ENCODE measurements at regions not wholly inside any gene's neighbourhood (a gene's known extent, or its start where the extent isn't known, plus 50 kb on each side); places are given as distances from the start of the nearest gene placed in this dataset.
A peak's percentile ranks its signal among the peaks of the same experiment; 100 is the strongest.

DNA sequence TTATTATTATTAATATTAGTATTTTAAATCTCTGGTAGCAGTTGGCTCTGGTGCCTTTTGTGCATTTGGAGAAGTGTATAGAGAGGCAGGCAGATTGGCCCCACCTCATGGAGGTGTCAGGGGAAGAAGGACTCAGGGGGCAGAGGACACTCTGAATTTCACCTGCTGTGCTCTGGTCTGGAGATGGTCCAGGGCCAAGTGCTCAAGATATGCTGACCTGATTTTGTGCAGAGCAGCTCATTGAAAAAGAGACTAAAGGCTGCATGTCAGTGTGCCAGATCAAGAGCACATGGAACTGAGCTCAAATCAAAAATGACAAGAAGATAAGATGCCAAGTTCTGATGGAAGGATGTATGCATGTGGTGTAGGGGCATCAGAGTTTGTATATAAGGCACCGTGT lies 323.6 kb upstream of the TNP1 start:
- H3K9ac ChIP-seq (ENCODE audit: control insufficient read depth, extremely low read depth, insufficient read depth, low read length), result no peak overlapping the region
- no peaks in the 10 kb centered on the region for H3K27me3 ChIP-seq (ENCODE audit: control insufficient read depth, extremely low read depth, insufficient read depth, low read length)
- TF ChIP-seq EZH2 (IDR thresholded peaks at IDR 0.05; ENCODE audit: low read length), result no peak
- TF ChIP-seq, protein P1, sequence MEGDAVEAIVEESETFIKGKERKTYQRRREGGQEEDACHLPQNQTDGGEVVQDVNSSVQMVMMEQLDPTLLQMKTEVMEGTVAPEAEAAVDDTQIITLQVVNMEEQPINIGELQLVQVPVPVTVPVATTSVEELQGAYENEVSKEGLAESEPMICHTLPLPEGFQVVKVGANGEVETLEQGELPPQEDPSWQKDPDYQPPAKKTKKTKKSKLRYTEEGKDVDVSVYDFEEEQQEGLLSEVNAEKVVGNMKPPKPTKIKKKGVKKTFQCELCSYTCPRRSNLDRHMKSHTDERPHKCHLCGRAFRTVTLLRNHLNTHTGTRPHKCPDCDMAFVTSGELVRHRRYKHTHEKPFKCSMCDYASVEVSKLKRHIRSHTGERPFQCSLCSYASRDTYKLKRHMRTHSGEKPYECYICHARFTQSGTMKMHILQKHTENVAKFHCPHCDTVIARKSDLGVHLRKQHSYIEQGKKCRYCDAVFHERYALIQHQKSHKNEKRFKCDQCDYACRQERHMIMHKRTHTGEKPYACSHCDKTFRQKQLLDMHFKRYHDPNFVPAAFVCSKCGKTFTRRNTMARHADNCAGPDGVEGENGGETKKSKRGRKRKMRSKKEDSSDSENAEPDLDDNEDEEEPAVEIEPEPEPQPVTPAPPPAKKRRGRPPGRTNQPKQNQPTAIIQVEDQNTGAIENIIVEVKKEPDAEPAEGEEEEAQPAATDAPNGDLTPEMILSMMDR (optimal IDR thresholded peaks at IDR 0.05 in 1 of 3, IDR thresholded peaks at IDR 0.05 in 1 of 3, conservative IDR thresholded peaks at IDR 0.05 in 1 of 3; ENCODE audit: extremely low read depth in 1 of 3, insufficient read depth in 2 of 3, low read length in 3 of 3), result no peak
- no peak for FAIRE-seq
- dilution Hi-C loops (cut with MboI; ENCODE audit: extremely low pct_ligation_motif_present, low sequenced_read_pairs), result no loop called here
- H3K4me2 ChIP-seq (ENCODE audit: control insufficient read depth, extremely low read depth, insufficient read depth, low read depth, low read length), result no peak overlapping the region
- no peaks in the 10 kb centered on the region for H3K9me1 ChIP-seq (ENCODE audit: control insufficient read depth, extremely low read depth, insufficient read depth, low read length)
- no peak for DNase-seq (ENCODE audit: low read depth, low spot score)
- H3K9me3 ChIP-seq (ENCODE audit: control insufficient read depth, low read depth, low read length), result no peaks in the 10 kb centered on the region
- H3K27ac ChIP-seq (ENCODE audit: control insufficient read depth, insufficient read depth, low read length), result no peak overlapping the region
- no peaks in the 10 kb centered on the region for H4K20me1 ChIP-seq (ENCODE audit: control insufficient read depth, extremely low read depth, insufficient read depth, low read length)
- H3K79me2 ChIP-seq (ENCODE audit: control insufficient read depth, insufficient read depth, low read length), result no peaks in the 10 kb centered on the region
- no peak overlapping the region for H3K4me3 ChIP-seq (ENCODE audit: control insufficient read depth in 2 of 3, extremely low read depth in 1 of 3, insufficient read depth in 2 of 3, low read depth in 1 of 3, low read length in 3 of 3)
- H3K4me1 ChIP-seq (ENCODE audit: control insufficient read depth, extremely low read depth, insufficient read depth, low read length), result no peaks in the 10 kb centered on the region
- H3K36me3 ChIP-seq (ENCODE audit: control insufficient read depth in 2 of 2, extremely low read depth in 1 of 2, insufficient read depth in 2 of 2, low read length in 2 of 2), result no peaks in the 10 kb centered on the region
- H2AFZ ChIP-seq (ENCODE audit: control insufficient read depth, low read length), result no peak overlapping the region

DNA sequence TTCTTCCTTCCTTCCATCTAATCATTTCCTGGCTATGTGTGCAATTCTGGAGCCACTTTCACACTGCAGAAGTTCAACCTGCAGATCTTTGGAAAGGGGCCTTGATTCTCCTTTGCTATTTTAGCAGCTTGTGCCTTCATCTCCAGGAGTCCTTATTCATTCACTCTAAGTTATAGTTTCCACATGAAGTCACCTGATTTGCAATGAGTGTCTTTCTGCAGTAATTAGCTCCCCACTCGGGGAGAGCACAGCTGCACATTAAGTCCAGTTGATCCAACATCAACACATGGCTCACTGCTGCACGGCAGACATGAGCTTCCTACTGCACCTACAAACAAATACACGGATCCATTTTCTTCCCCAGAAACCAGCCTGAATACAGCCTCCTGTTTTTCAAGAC lies 323.1 kb upstream of the TNP1 start:
- Histone ChIP-seq H3K36me3 (ENCODE audit: control insufficient read depth in 2 of 2, extremely low read depth in 1 of 2, insufficient read depth in 2 of 2, low read length in 2 of 2) (no peaks in the 10 kb centered on the region), H2AFZ (ENCODE audit: control insufficient read depth, low read length) (no peak overlapping the region), H4K20me1 (ENCODE audit: control insufficient read depth, extremely low read depth, insufficient read depth, low read length) (no peaks in the 10 kb centered on the region), H3K27ac (ENCODE audit: control insufficient read depth, insufficient read depth, low read length) (no peak overlapping the region), H3K4me1 (ENCODE audit: control insufficient read depth, extremely low read depth, insufficient read depth, low read length) (no peaks in the 10 kb centered on the region), H3K4me2 (ENCODE audit: control insufficient read depth, extremely low read depth, insufficient read depth, low read depth, low read length) (no peak overlapping the region), H3K27me3 (ENCODE audit: control insufficient read depth, extremely low read depth, insufficient read depth, low read length) (no peaks in the 10 kb centered on the region), H3K9me3 (ENCODE audit: control insufficient read depth, low read depth, low read length) (no peaks in the 10 kb centered on the region), H3K9ac (ENCODE audit: control insufficient read depth, extremely low read depth, insufficient read depth, low read length) (no peak overlapping the region), H3K4me3 (ENCODE audit: control insufficient read depth in 2 of 3, extremely low read depth in 1 of 3, insufficient read depth in 2 of 3, low read depth in 1 of 3, low read length in 3 of 3) (no peak overlapping the region), H3K9me1 (ENCODE audit: control insufficient read depth, extremely low read depth, insufficient read depth, low read length) (no peaks in the 10 kb centered on the region), H3K79me2 (ENCODE audit: control insufficient read depth, insufficient read depth, low read length) (no peaks in the 10 kb centered on the region)
- dilution Hi-C loops (cut with MboI; ENCODE audit: extremely low pct_ligation_motif_present, low sequenced_read_pairs), result no loop called here
- FAIRE-seq, result peak; percentile 32
- DNase-seq (ENCODE audit: low read depth, low spot score), result no peak
- no peak for TF ChIP-seq EZH2 (IDR thresholded peaks at IDR 0.05; ENCODE audit: low read length)
- TF ChIP-seq, protein P1 (optimal IDR thresholded peaks at IDR 0.05 in 1 of 3, IDR thresholded peaks at IDR 0.05 in 1 of 3, conservative IDR thresholded peaks at IDR 0.05 in 1 of 3; ENCODE audit: extremely low read depth in 1 of 3, insufficient read depth in 2 of 3, low read length in 3 of 3), result no peak

Data from keratinocyte (primary cell).